ENCODE measurements at regions not wholly inside any gene's neighbourhood (a gene's known extent, or its start where the extent isn't known, plus 50 kb on each side); places are given as distances from the start of the nearest gene placed in this dataset.

DNA sequence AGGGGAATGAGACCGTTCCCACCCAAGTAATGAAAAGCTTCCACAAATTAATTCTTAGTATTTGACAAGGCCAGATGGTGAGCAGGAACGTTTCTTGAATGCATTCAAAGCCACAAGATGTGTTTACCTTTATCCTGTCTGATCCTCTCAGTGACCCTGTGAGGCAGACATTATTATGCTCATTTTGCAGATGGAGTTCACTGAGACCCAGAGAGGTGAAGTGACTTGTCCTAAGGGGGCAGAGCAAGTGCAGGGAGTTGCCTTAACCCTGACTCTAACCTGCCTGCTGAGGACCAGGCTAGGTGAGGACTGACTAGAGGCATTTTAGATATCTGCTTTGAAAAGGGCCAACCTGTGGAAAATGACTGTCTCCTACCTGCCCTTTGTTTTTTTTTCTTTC, 156.7 kb downstream of the HAPSTR1 start:
- intact Hi-C loops (cut with micrococcal nuclease): no loop called here

DNA sequence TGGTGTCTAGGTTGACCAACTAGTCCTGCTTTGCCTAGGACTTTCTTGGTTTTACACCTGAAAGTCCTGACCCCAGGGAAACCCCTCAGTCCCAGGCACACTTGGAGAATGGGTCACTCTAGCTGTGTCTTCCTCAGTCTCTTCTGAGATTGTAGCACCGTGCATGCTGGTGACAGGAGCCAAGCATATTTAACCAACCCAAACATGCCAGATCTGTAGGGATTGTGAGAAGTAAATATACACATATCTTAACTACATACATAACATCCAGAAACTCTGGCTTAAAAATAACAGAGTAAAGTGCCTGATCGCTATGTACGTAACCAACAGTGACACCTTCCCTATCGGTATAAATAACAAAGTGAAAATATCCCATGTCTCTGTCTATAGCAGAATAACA, 158.1 kb downstream of the HAPSTR1 start:
- intact Hi-C loops (cut with micrococcal nuclease): no loop called here

DNA sequence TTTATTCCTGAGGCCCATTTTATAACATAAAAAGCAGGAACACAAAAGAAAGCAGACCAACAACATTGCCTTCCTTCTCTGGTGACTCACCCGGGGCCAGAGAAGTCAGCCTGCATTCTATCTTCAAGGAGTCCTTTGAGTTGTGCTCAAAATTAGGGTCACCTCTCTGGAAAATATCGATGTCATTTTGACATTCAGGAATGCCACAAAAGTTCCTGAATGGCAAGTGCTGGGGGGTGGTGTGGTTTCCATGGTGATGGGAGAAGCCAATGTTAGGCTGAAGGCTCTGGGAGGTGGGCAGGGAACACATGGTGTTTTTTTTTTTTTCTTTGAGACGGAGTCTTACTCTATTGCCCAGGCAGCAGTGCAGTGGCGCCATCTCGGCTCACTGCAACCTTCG, 159.6 kb downstream of the HAPSTR1 start:
- intact Hi-C loops (cut with micrococcal nuclease): no loop called here

DNA sequence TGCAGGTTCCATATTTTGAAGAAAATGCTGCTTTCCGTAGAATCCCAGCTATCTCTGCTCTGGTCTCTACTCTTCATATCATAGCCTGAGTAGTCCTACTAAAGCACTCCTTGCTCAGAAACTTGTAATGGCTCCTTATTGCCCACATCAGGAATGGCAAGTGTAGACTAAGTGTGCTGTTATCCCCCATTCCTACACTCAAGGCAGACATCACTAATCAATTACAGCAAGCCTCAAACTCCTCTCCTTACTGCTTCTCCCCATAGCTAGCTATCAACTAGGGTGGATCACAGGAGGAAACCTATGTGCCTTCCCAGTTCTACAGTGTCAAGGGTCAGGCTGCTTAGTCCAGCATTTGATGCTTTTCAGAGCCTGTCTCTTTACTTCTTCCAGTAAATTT, 163.4 kb downstream of the HAPSTR1 start:
- intact Hi-C loops (cut with micrococcal nuclease): no loop called here

DNA sequence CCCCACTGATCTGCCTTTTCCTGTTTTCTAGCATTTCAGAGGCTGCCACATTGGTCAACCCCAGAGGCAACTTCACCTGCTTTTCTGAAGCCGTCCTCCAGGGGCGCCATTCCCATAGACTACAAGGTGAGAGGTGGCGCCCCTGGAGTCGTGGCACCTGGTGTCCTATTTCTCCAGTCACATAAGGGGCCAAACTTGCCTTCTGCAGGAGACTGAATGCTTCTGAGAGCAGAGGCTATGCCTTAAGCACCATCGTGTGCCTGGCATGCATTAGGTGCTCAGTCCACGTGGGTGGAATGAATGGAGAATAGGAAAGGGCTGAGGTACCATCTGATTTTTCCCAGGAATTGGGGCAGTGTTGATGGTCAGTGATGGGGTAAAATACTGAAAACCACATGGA, 164.8 kb downstream of the HAPSTR1 start:
- intact Hi-C loops (cut with micrococcal nuclease): no loop called here

DNA sequence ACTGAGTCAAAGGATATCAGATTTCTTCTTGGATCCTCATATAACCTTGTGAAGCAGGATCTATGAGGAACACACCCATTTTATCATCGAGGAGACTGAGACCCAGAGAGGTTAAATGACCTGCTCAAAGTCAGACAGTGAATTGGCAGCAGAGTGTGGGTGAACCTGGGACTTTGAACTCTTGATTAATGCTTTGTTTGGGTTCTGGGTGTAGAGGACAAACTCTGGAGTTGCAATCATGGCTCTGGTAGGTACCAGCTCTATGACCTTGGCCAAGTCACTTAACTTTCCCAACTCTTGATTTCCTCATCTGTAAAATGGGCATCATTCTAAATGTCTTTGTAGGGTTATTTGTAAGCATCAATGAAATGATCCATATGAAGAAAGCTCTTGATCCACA, 166.4 kb downstream of the HAPSTR1 start:
- intact Hi-C loops (cut with micrococcal nuclease): loop anchor here (1.0 kb wide), 1 partner anchor 923 kb away; no protein-coding TSS in a partner anchor

DNA sequence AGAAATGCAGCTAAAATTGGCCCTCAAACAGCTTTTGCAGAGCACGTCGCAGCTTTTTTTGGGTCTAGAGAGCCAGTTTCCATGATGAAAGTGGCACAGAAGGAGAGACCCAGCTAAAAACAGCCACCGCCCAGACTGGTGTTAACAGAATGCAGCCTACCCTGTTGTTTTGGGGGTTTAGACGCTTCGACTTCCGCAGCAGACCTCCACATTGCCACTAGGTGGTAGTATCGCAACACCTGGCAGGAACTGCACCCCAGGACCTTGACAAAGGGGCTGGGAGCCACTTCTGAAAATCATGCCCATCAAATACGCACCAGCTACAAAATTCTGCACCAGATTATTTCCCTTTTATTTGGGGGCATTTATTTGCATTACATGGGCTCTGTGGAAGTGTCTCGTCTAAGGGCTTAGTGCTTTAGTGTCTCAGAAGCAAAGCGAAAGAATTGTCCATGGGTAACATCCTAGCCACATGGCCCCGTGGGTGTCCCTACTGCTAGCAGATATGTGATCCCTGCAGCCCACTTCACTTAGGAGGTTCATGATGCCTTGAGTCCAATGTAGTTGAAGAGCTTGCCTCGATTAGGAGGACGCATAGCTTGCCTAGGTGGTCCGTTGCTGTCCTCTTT, 167.1 kb downstream of the HAPSTR1 start:
- intact Hi-C loops (cut with micrococcal nuclease): loop anchor here (1.0 kb wide), 1 partner anchor 923 kb away; no protein-coding TSS in a partner anchor

DNA sequence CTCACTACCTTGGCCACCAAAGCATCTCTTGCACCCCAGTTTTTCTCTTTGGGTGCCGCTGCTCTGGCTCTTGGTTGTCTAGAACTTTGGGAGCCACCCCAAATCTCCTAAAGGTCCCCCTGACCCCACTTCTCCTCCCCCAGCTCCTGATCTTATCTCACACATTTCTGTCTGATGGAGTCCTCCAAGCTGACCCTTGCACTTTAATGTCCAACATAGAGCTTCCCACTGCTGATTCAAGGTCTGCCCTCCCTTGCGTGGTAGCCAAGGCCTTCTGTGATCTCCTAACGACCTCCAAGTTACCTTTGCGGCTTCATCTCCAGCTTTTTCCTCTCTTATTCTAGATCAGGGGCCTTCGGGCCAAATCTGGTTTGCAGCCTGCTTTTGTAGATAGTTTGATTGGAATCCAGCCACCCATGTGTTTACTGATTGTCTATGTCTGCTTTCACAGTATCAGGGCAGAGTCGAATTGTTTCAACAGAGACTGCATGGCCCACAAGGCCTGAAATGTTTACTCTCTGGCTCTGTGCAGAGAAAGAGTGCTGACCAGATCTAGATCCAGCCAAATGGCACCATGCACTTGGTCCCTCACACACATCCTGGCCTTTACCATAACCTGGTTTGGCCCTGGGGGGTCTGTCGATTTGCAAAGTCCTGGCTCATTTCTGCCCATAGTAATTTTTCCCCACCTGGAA, 168.6 kb downstream of the HAPSTR1 start:
- intact Hi-C loops (cut with micrococcal nuclease): no loop called here

DNA sequence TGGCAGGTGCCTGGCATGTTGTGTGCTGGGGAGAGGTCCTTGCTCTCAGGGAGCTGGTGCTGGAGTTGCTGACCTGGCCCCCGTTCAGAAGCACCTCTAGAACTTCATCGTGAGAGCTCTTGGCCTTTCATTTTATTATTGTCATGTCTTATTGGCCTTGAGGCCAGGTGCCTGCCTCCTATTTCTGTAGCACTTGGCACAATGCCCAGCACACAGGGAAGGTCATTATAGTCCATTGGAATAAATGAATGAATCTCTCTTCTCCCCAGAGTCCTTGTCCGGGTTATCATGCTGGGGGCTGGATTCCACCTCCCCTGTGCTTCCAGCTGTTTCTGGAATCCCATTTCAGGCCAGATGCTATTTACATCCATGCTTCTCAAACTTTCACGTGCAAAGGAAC, 169.2 kb downstream of the HAPSTR1 start:
- intact Hi-C loops (cut with micrococcal nuclease): no loop called here

DNA sequence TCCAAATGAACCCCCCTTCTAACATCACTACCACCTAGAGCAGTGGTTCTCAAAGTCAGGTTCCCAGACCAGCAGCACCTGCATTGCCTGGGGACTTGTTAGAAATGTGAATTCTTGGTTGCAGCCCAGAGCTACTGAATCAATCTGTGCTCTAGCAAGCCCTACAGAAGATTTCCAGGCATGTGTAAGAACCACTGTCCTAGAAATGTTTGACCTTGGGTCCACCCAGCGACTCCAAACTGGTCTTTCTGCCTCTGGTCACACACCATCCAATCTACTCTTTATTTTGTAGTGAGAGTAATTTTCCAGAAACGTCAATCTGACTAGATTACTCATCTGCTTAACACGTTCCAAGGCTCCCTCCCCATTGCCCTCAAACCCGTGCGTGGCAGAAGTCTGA, 169.9 kb downstream of the HAPSTR1 start:
- intact Hi-C loops (cut with micrococcal nuclease): no loop called here

DNA sequence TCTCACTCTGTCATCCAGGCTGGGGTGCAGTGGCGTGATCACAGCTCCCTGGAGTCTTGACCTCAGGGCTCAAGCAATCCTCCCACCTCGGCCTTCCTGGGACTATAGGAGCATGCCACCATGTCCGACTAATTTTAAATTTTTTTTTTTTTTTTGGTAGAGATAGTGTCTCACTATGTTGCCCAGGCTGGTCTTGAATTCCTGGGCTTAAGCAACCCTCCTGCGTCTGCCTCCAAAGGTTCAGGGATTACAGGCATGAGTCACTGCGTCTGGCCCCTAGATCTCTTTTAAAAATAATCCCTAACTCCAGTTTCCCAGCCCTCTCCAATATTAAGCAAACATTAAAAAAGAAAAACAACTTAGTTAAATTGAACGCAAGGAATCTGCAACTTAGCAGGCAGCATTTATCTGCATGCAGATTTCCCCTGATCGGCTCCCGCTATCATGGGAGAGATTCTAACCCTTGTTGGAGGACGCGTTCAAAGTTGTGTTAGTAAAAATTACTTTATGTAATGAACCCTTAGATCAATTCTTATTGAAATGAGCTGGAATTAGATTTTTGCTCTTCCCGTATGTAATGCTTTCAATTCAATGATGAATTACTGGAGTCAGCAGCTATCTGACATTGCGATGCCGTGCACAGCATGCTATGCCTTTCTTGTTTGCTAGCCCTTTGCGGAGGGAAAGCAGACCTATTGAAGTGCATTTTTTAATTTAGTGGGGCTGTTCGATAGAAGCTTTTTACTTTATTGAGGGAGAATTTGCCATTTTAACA, 171.7 kb downstream of the HAPSTR1 start:
- intact Hi-C loops (cut with micrococcal nuclease): no loop called here

DNA sequence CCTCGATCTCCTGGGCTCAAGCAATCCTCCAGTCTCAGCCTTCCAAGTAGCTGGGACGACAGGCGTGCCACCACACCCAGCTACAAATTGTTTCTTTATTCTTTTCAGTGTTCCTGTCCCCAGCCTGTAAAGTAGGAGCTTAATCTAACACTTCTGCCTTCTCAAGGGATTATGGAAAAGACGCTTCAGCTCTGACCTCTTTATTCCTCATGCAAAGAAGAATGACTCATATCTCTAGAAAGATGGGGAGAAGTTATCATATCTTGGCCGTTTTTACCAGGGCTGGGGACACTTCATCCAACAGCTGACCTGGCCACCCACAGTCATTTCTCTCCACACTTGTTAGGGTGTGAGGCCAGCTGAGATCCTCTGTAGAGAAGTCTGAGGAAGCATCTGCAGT, 172.6 kb downstream of the HAPSTR1 start:
- intact Hi-C loops (cut with micrococcal nuclease): no loop called here

DNA sequence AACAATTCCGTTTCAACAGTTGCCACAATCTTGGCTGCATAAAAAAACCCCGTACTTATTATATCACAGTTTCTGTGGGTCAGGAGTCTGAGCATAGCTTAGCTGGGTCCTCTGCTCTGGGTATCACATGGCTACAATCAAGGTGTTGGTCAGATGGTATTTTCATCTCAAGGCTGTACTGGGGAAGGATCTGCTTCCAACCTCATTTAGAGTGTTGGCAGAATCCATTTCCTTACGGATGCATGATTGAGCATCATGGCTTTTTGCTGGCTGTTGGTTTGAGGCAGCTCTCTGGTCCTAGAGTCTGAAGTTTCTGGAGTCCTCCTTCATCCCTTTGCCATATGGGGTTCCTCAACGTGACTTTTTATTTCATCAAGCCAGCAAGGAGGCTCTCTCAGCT, 177.0 kb downstream of the HAPSTR1 start:
- intact Hi-C loops (cut with micrococcal nuclease): no loop called here

DNA sequence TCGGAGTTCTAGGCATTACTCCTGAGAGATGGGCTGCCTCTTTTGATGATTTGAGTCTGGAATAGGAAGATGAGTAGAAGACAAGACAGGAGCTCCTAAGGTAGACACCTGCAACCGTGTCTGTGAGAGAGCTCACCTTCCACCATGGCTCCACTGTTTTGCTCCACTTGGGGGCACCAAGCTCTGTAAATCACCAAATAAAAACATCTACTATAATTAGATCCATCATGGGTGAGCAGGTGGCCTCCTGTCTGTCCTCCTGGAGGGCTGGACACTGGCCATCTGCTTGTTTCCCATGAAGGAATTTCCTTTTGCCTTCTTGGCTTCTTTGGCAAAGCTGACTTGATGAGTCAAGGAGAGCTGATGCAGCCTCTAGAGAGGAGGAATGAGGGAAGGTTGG, 179.0 kb downstream of the HAPSTR1 start:
- intact Hi-C loops (cut with micrococcal nuclease): no loop called here

DNA sequence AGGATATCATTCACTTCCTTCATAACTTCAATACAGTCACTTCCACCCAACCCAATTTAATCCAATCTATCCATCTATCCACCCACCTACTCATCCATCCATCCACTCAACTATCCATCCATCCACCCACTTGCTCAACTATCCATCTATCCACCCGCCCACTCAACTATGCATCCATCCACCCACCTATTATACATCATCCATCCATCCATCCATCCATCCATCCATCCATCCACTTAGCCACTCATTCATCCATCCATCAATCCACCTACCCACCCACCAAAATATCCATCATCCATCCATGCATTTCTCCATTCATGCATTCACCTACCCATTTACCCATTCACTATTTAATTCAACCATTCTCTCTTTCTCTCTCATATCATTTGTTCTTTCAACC, 179.5 kb downstream of the HAPSTR1 start:
- intact Hi-C loops (cut with micrococcal nuclease): no loop called here

DNA sequence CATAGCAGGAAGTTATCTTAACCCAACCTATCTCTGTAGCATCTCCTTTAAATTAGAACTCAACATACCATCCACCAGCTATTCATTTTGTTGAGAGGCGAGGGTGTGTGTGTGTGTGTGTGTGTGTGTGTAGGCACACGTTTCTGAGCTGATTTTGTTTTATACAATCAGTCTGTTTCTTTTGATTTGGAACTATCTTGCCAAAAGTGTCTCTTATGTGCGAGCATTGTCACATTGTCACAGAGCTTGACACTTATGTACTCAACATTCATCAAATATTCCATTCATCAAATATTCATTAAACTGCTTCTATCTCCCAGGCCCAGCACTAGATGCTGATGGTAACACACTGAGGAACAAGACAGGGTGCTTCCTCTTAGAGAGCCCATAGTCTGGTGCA, 180.4 kb downstream of the HAPSTR1 start:
- intact Hi-C loops (cut with micrococcal nuclease): no loop called here

DNA sequence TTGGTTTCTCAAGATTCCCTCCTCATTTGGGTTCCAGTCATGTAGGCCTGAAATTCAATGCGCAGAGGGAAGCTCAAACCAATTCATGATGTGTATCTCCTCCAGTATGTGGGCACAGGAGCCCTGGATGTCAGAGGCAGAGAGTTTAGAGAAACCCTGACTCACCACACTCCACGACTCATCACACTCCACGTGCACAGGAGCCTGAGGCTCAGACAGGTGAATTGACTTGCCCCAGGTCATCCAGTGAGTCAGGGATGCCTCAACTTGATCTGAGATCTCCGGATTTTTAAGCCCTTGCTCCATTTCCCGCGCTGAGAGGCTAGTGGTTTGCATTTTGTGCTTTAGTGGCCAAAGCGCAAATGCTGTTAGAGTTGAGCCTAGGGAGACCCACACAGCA, 183.9 kb downstream of the HAPSTR1 start:
- intact Hi-C loops (cut with micrococcal nuclease): no loop called here

DNA sequence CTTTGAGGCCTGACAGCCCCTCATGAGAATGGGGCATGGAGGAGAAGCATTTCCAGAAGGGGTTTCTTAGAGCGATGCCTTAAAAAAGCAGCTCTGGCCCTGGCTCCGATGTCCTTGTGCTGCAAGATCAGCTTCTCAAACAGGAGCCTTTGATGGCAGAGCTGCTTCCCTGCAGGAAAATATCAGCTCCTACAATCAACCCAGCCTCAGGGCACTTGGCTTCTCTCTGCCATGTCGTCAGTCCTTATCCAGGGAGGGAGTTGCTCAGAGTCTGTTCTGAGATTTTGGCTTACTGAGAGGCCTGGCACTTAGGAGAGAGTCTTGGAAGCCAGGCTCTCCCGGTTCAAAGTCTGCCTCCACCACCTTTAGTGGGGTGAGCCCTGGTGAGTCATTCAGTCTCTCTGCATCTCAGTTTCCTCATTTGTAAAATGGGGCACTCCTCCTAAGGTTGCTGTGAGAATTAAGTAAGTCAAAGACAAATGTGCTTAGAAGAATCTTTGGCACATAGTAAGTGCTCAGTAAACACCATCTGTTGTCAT, 184.4 kb downstream of the HAPSTR1 start:
- intact Hi-C loops (cut with micrococcal nuclease): no loop called here

DNA sequence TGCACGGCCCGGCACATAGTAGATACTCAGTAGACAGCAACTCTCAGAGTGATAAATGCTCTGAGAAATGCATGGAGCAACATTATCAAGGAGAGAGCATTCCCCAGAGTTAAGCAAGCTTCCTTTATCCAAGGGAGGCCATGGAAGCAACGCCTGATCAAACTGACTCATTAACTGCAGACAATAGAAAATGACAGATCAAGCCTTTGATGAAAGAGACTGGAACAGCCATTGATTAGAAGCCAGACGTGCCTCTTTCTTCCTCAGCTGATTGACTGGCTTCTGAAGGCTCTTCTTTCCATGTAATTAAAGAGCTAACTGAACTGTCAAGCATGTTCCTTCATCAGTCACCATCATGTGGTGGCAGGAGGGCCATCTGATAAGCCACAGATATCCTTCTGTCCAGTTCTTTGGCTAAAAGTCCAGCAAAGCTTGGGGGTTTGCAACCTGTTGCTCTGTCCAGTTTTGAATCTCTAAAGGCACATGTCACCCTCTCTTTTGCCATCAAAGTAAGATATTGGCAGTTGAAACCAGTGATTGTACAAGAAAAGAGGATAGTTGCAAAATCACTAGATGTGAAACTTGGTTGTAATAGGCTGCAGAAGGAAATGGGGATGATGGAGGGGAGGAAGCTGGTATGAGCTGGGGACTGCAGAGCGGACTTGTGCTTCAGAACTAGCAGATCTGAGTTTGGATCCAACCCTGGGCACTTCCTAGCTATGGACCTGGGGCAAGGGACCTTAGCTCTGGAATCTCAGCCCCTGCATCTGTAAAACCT, 188.0 kb downstream of the HAPSTR1 start:
- intact Hi-C loops (cut with micrococcal nuclease): no loop called here

DNA sequence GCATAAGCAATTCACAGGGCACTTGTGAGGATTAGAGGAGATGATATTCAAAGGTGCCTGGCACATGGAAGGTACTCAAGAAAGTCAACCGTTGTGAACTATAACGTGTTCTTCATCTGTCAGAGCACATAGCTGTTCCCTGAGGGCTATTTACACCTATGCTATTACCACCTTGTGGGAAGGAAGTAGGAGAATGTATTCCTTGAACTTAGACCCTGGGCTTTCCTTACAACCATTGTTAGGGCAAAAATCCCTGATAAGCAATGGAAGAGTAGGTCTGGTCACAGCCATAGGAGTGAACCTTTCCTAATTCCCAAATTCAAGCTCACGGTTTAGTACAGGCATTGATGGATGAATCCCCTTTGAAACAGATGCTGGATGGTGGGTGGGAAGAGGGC, 188.6 kb downstream of the HAPSTR1 start:
- intact Hi-C loops (cut with micrococcal nuclease): no loop called here

DNA sequence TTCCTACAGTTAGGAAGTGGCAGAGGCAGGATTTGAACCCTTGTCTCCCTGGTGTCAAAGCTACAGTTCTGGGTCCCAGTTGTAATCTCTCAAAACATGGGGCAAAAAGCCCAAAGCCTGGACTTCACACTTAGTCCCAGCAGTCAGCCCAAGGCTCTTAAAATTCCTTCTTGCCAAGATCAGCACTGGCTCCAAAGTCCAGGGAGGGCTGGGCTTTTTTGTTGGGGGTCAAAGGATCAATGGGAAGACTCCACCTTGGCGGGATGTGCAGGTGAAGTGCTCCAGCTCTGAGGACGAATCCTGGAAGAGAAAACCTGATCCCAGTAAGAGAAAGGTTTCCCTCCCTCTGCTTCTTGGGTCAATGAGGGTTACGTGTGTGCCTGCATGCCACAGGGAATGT, 195.5 kb downstream of the HAPSTR1 start:
- intact Hi-C loops (cut with micrococcal nuclease): no loop called here

DNA sequence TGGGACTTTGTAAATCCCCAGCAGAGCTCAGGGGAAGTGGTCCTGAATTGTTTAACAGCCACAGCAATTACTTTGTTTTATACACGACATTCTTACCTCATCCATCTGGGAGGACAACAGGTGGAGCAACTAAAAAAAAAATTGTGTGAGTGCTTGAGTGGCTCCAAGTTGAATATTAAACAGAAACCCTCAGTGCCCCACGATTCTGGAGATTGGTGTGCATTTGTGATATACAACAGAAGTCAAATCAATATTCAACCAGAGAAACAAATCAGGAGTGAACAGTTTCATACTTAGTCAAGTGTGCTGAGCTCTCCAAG, 204.8 kb downstream of the HAPSTR1 start:
- intact Hi-C loops (cut with micrococcal nuclease): no loop called here
